A204.1 (cell line): ENCODE measurements at regions not wholly inside any gene's neighbourhood (a gene's known extent, or its start where the extent isn't known, plus 50 kb on each side); places are given as distances from the start of the nearest gene placed in this dataset.

Experiments used
- FAIRE-seq: peaks from 2 replicates; lab custom pipeline; 2012; peaks lifted over from hg19 to GRCh38; lab: Jason Lieb, UNC

GRCh38 chr2:58992062-58992706, 751.1 kb upstream of the FANCL start:
- no peak for FAIRE-seq

GRCh38 chr2:58991357-58991756, 750.2 kb upstream of the FANCL start:
- no peak for FAIRE-seq

GRCh38 chr2:58985541-58985940, 744.4 kb upstream of the FANCL start:
- FAIRE-seq, result no peak

- no peak for FAIRE-seq
Observed at GRCh38 chr2:58984731-58985130, 743.6 kb upstream of the FANCL start.

- FAIRE-seq, result no peak
Observed at GRCh38 chr2:58983111-58983510, 742.0 kb upstream of the FANCL start.

GRCh38 chr2:58981237-58981636, 740.1 kb upstream of the FANCL start:
- no peak for FAIRE-seq

GRCh38 chr2:58976375-58977071, 735.4 kb upstream of the FANCL start:
- FAIRE-seq, result no peak

- FAIRE-seq, result no peak
Observed at GRCh38 chr2:58974881-58975280, 733.8 kb upstream of the FANCL start.

GRCh38 chr2:58974426-58974825, 733.3 kb upstream of the FANCL start:
- no peak for FAIRE-seq

- no peak for FAIRE-seq
Observed at GRCh38 chr2:58973811-58974281, 732.7 kb upstream of the FANCL start.

GRCh38 chr2:58972737-58973136, 731.6 kb upstream of the FANCL start:
- FAIRE-seq, result no peak

- no peak for FAIRE-seq
Observed at GRCh38 chr2:58971511-58972360, 730.6 kb upstream of the FANCL start.

GRCh38 chr2:58970365-58970764, 729.2 kb upstream of the FANCL start:
- no peak for FAIRE-seq

GRCh38 chr2:58968885-58969284, 727.8 kb upstream of the FANCL start:
- no peak for FAIRE-seq

- no peak for FAIRE-seq
Observed at GRCh38 chr2:58967736-58968135, 726.6 kb upstream of the FANCL start.

- no peak for FAIRE-seq
Observed at GRCh38 chr2:58965602-58966001, 724.5 kb upstream of the FANCL start.

GRCh38 chr2:58959996-58960395, 718.9 kb upstream of the FANCL start:
- FAIRE-seq, result no peak

- no peak for FAIRE-seq
Observed at GRCh38 chr2:58957188-58957840, 716.2 kb upstream of the FANCL start.

GRCh38 chr2:58954880-58955385, 713.8 kb upstream of the FANCL start:
- no peak for FAIRE-seq

- no peak for FAIRE-seq
Observed at GRCh38 chr2:58951722-58952121, 710.6 kb upstream of the FANCL start.

- no peak for FAIRE-seq
Observed at GRCh38 chr2:58950795-58951462, 709.8 kb upstream of the FANCL start.

GRCh38 chr2:58939388-58939787, 698.3 kb upstream of the FANCL start:
- no peak for FAIRE-seq
